Small intestine (tissue), 7 donors: ENCODE measurements at regions not wholly inside any gene's neighbourhood (a gene's known extent, or its start where the extent isn't known, plus 50 kb on each side); places are given as distances from the start of the nearest gene placed in this dataset.

ENCODE experiments used
- DNase-seq, 2 donors: peaks; one replicate each; pipeline versions ENCODE4 v3.0.0 to v3.0.0-alpha.2; 2013
- FAIRE-seq: peaks from 2 replicates; lab custom pipeline; 2012; peaks lifted over from hg19 to GRCh38; lab: Jason Lieb, UNC
- H3K27ac ChIP-seq, 3 donors: one replicate each; pipeline ENCODE4 v1.5.1; 2013; ENCODE audit warnings: low read length in 2 of 3, mild to moderate bottlenecking in 2 of 3, control low read depth in 1 of 3, inconsistent platforms in 1 of 3, low read depth in 1 of 3, moderate library complexity in 1 of 3
- H3K27me3 ChIP-seq, 3 donors: one replicate each; pipeline ENCODE4 v1.6.1; 2013; ENCODE audit warnings: low read length in 3 of 3, inconsistent platforms in 1 of 3; ENCODE audit not compliant: control insufficient read depth in 3 of 3, insufficient read depth in 3 of 3
- H3K36me3 ChIP-seq, 3 donors: one replicate each; pipeline ENCODE4 v1.6.1; 2013; ENCODE audit warnings: low read length in 3 of 3, inconsistent platforms in 1 of 3, low read depth in 1 of 3, mild to moderate bottlenecking in 1 of 3, moderate library complexity in 1 of 3; ENCODE audit not compliant: control insufficient read depth in 3 of 3, insufficient read depth in 2 of 3
- H3K4me1 ChIP-seq, 3 donors: one replicate each; pipeline ENCODE4 v1.6.1; 2013; ENCODE audit warnings: low read length in 2 of 3, inconsistent platforms in 1 of 3, low read depth in 1 of 3, mild to moderate bottlenecking in 1 of 3, moderate library complexity in 1 of 3; ENCODE audit not compliant: control insufficient read depth in 3 of 3, insufficient read depth in 2 of 3
- H3K4me3 ChIP-seq, 3 donors: one replicate each; pipeline ENCODE4 v1.5.1; 2013; ENCODE audit warnings: low read length in 3 of 3, control low read depth in 1 of 3, inconsistent platforms in 1 of 3, low read depth in 1 of 3, mild to moderate bottlenecking in 1 of 3, moderate library complexity in 1 of 3
- H3K9me3 ChIP-seq, 2 donors: one replicate each; pipeline ENCODE4 v1.6.1; 2013; ENCODE audit warnings: low read depth in 1 of 2, low read length in 1 of 2; ENCODE audit not compliant: control insufficient read depth in 2 of 2, insufficient read depth in 1 of 2
- WGBS, 3 donors: extraction: QIAGEN DNeasy Blood & Tissue Kit; methylation state at CpG; one replicate each; pipeline ENCODE4 v1.1.7; 2013; 5-methylcytosine and 5-hydroxymethylcytosine counted together
- donor health status: healthy with polysubstance abuse.
- donor health status: control.
- donor health status: control.
- donor health status: Bipolar disorder and iron deficiency.
- donor health status: healthy.

GRCh38 chr12:126770188-126770587, 1496.8 kb upstream of the TMEM132C start:
- H3K27ac ChIP-seq: no peak overlapping the region
- H3K27me3 ChIP-seq: no peaks in the 10 kb centered on the region
- H3K4me1 ChIP-seq: no peaks in the 10 kb centered on the region
- WGBS, 3 donors: 49 to 74% (median 63%) methylated on average over 3 of the region's 3 CpGs
- no peak for DNase-seq
- H3K4me3 ChIP-seq: no peak overlapping the region
- peaks cover 1 to 12% of the 10 kb centered on the region in 2 donors for H3K9me3 ChIP-seq
- no peak for FAIRE-seq
- no peaks in the 10 kb centered on the region for H3K36me3 ChIP-seq

GRCh38 chr12:126772171-126772864, 1494.7 kb upstream of the TMEM132C start:
- Histone ChIP-seq H3K4me1 (no peaks in the 10 kb centered on the region), H3K27ac (peak overlapping the region in 2 of 3 donors; percentile 30 to 80), H3K9me3 (peaks cover 0 to 2% of the 10 kb centered on the region in 2 donors), H3K36me3 (no peaks in the 10 kb centered on the region), H3K4me3 (no peak overlapping the region), H3K27me3 (no peaks in the 10 kb centered on the region)
- FAIRE-seq (no peak), DNase-seq (peak in 1 of 2 donors; percentile 31)
- WGBS, 3 donors: 65 to 79% (median 67%) methylated on average over 18 of the region's 18 CpGs

- no peak for FAIRE-seq
- WGBS, 3 donors: 69 to 84% (median 74%) methylated on average over 5 of the region's 5 CpGs
- H3K27ac ChIP-seq: no peak overlapping the region
Measured at GRCh38 chr12:126773012-126773411, 1494.0 kb upstream of the TMEM132C start.

GRCh38 chr12:126773491-126773890, 1493.5 kb upstream of the TMEM132C start:
- H3K4me3 ChIP-seq: no peak overlapping the region
- no peaks in the 10 kb centered on the region for H3K9me3 ChIP-seq
- H3K36me3 ChIP-seq: no peaks in the 10 kb centered on the region
- no peaks in the 10 kb centered on the region for H3K4me1 ChIP-seq
- no peak for DNase-seq
- H3K27ac ChIP-seq: no peak overlapping the region
- WGBS, 3 donors: 72 to 83% (median 81%) methylated on average over 1 of the region's 1 CpG
- FAIRE-seq: no peak
- H3K27me3 ChIP-seq: no peaks in the 10 kb centered on the region

More at GRCh38 chr12:126773012-126773411, 1494.0 kb upstream of the TMEM132C start:
- H3K4me1 ChIP-seq: no peaks in the 10 kb centered on the region
- H3K27me3 ChIP-seq: no peaks in the 10 kb centered on the region
- H3K9me3 ChIP-seq: no peaks in the 10 kb centered on the region
- no peak overlapping the region for H3K4me3 ChIP-seq
- no peak for DNase-seq
- H3K36me3 ChIP-seq: no peaks in the 10 kb centered on the region

GRCh38 chr12:126776026-126776655, 1490.8 kb upstream of the TMEM132C start:
- 84 to 92% (median 87%) methylated on average over 6 of the region's 6 CpGs for WGBS, 3 donors
- Histone ChIP-seq H3K9me3 (no peaks in the 10 kb centered on the region), H3K27me3 (peaks cover 0 to 2% (median 0%) of the 10 kb centered on the region in 3 donors), H3K4me3 (no peak overlapping the region), H3K36me3 (no peaks in the 10 kb centered on the region), H3K27ac (no peak overlapping the region), H3K4me1 (no peaks in the 10 kb centered on the region)
- DNase-seq: no peak
- FAIRE-seq: no peak

- Histone ChIP-seq H3K4me3 (no peak overlapping the region), H3K4me1 (no peaks in the 10 kb centered on the region), H3K27me3 (peaks cover 0 to 4% (median 0%) of the 10 kb centered on the region in 3 donors), H3K36me3 (no peaks in the 10 kb centered on the region), H3K27ac (no peak overlapping the region), H3K9me3 (no peaks in the 10 kb centered on the region)
- WGBS, 3 donors: 89 to 94% (median 92%) methylated on average over 5 of the region's 5 CpGs
- DNase-seq (no peak), FAIRE-seq (no peak)
Measured at GRCh38 chr12:126780343-126780742, 1486.6 kb upstream of the TMEM132C start.

GRCh38 chr12:126781593-126781992, 1485.4 kb upstream of the TMEM132C start:
- Histone ChIP-seq H3K36me3 (no peaks in the 10 kb centered on the region), H3K4me3 (no peak overlapping the region), H3K4me1 (no peaks in the 10 kb centered on the region), H3K27ac (no peak overlapping the region), H3K27me3 (peaks cover 0 to 4% (median 0%) of the 10 kb centered on the region in 3 donors), H3K9me3 (no peaks in the 10 kb centered on the region)
- DNase-seq (no peak), FAIRE-seq (no peak)
- WGBS, 3 donors: 37 to 49% (median 42%) methylated on average over 3 of the region's 3 CpGs

- no peak for DNase-seq
- Histone ChIP-seq H3K4me3 (no peak overlapping the region), H3K27ac (no peak overlapping the region), H3K4me1 (no peaks in the 10 kb centered on the region), H3K27me3 (peaks cover 0 to 4% (median 0%) of the 10 kb centered on the region in 3 donors), H3K36me3 (no peaks in the 10 kb centered on the region), H3K9me3 (no peaks in the 10 kb centered on the region)
- FAIRE-seq: no peak
- 69 to 78% (median 76%) methylated on average over 2 of the region's 2 CpGs for WGBS, 3 donors
Measured at GRCh38 chr12:126782083-126782482, 1484.9 kb upstream of the TMEM132C start.
